OCI-LY3 (cell line): ENCODE measurements at regions not wholly inside any gene's neighbourhood (a gene's known extent, or its start where the extent isn't known, plus 50 kb on each side); places are given as distances from the start of the nearest gene placed in this dataset.
"Not testable (repeated sequence)": the region's sequence is repeated elsewhere in the genome, so short reads cannot be mapped to it uniquely, and the experiment has no call there.

Experiments
- H2AFZ ChIP-seq: fragments of 200-600, 300-600 bp; shearing (Covaris generic); 2 replicates; pipeline ENCODE4 v1.6.0; 2014; ENCODE audit warnings: antibody characterized with exemption, low read depth, low read length
- H3K27ac ChIP-seq: fragments of 200-600, 300-600 bp; sonication (generic); 2 replicates; pipeline ENCODE4 v1.5.1; 2014; ENCODE audit warnings: mild to moderate bottlenecking, low read length, moderate library complexity, mixed read lengths
- H3K27me3 ChIP-seq: fragments of 200-600, 300-600 bp; sonication (generic); 2 replicates; pipeline ENCODE4 v1.6.1; 2014; ENCODE audit warnings: low read depth, low read length, mixed read lengths
- H3K36me3 ChIP-seq: fragments of 200-600, 300-600 bp; sonication (generic); replicated peaks from 2 replicates; pipeline ENCODE3; 2014; ENCODE audit warnings: low read depth, low read length, mixed read lengths
- H3K4me1 ChIP-seq: fragments of 300-600, 200-600 bp; sonication (generic); 2 replicates; pipeline ENCODE4 v1.6.1; 2014; ENCODE audit warnings: low read length, mixed read lengths
- H3K4me2 ChIP-seq: fragments of 200-600, 300-600 bp; sonication (generic); 2 replicates; pipeline ENCODE4 v1.6.1; 2014; ENCODE audit warnings: low read length, mixed read lengths
- H3K4me3 ChIP-seq: fragments of 300-600, 200-600 bp; sonication (generic); 2 replicates; pipeline ENCODE4 v1.5.1; 2014; ENCODE audit warnings: antibody characterized with exemption, mild to moderate bottlenecking, low read length, moderate library complexity
- H3K79me2 ChIP-seq: fragments of 300-600, 200-600 bp; shearing (Covaris generic); 2 replicates; pipeline ENCODE4 v1.6.1; 2014; ENCODE audit warnings: mild to moderate bottlenecking, low read length, mixed read lengths
- H3K9ac ChIP-seq: fragments of 300-600, 200-600 bp; shearing (Covaris generic); 2 replicates; pipeline ENCODE4 v1.6.0; 2014; ENCODE audit warnings: mild to moderate bottlenecking, low read length, moderate library complexity
- H3K9me3 ChIP-seq: fragments of 200-600, 300-600 bp; shearing (Covaris generic); 2 replicates; pipeline ENCODE4 v1.6.1; 2014; ENCODE audit warnings: low read length, mixed read lengths; ENCODE audit not compliant: insufficient read depth
- H4K20me1 ChIP-seq: fragments of 200-600, 300-600 bp; sonication (generic); 2 replicates; pipeline ENCODE4 v1.6.1; 2016; ENCODE audit warnings: low read length, mixed read lengths; ENCODE audit not compliant: insufficient read depth
- EZH2phosphoT487 ChIP-seq: fragments of 200-600 bp; shearing (Covaris generic); IDR thresholded peaks from 2 replicates; pipeline ENCODE4 v1.6.1; 2018; ENCODE audit warnings: antibody characterized with exemption, mixed run types, low read depth
- TF ChIP-seq, protein P1 (sequence below): fragments of 200-600, 300-600 bp; sonication (generic); IDR thresholded peaks from 2 replicates; pipeline ENCODE4 v1.5.1; 2014; ENCODE audit warnings: antibody characterized with exemption, low read length, low read depth

DNA sequence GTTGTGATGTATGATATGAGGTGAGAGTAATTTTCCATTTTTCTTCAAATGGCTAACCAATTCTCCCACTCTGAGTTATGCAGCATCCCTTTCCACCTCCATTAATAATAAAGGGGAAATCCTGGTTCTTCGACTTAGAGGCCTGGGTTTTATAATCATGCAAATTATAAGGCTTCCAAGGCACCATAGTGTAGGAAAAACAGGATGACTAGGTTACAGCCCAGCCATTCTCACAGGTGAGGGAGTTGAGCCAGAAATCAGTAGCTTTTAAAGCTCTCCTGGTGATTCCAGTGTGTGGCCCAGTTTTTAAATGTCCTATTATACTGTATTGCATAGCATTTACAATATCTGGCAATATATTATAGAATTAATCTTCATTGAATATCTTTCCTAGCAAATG is 203.1 kb downstream of the ARHGEF9 start:
- Histone ChIP-seq H3K79me2 (no peaks in the 10 kb centered on the region), H3K9ac (no peak overlapping the region), H3K4me3 (no peak overlapping the region), H4K20me1 (no peaks in the 10 kb centered on the region), H3K27me3 (no peaks in the 10 kb centered on the region), H3K36me3 (no peaks in the 10 kb centered on the region), H3K4me2 (no peak overlapping the region), H3K27ac (no peak overlapping the region), H3K4me1 (no peaks in the 10 kb centered on the region), H2AFZ (no peak overlapping the region), H3K9me3 (no peaks in the 10 kb centered on the region)
- TF ChIP-seq EZH2phosphoT487: no peak
- TF ChIP-seq, protein P1, sequence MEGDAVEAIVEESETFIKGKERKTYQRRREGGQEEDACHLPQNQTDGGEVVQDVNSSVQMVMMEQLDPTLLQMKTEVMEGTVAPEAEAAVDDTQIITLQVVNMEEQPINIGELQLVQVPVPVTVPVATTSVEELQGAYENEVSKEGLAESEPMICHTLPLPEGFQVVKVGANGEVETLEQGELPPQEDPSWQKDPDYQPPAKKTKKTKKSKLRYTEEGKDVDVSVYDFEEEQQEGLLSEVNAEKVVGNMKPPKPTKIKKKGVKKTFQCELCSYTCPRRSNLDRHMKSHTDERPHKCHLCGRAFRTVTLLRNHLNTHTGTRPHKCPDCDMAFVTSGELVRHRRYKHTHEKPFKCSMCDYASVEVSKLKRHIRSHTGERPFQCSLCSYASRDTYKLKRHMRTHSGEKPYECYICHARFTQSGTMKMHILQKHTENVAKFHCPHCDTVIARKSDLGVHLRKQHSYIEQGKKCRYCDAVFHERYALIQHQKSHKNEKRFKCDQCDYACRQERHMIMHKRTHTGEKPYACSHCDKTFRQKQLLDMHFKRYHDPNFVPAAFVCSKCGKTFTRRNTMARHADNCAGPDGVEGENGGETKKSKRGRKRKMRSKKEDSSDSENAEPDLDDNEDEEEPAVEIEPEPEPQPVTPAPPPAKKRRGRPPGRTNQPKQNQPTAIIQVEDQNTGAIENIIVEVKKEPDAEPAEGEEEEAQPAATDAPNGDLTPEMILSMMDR: no peak

DNA sequence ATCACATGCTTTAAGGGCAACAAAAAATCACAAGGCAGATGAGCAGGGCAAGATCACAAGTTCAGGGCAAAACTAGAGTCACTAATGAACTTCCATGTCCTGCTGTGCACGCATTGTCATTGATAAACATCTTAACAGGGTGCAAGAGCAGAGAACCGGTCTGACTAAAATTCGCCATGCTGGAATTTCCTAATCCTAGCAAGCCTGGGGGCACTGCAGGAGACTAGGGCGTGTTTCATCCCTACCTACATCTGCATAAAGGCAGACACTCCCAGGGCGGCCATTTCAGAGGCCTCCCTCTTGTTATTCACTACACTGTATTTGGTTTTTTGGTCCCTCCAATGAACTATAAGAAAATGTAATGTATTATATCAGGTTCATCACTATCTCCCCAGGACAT is 203.6 kb downstream of the ARHGEF9 start:
- Histone ChIP-seq H2AFZ (no peak overlapping the region), H3K27ac (no peak overlapping the region), H3K36me3 (no peaks in the 10 kb centered on the region), H3K4me2 (no peak overlapping the region), H3K9me3 (no peaks in the 10 kb centered on the region), H3K4me3 (no peak overlapping the region), H3K79me2 (no peaks in the 10 kb centered on the region), H3K4me1 (no peaks in the 10 kb centered on the region), H3K9ac (no peak overlapping the region), H4K20me1 (no peaks in the 10 kb centered on the region), H3K27me3 (no peaks in the 10 kb centered on the region)
- TF ChIP-seq, protein P1: no peak
- TF ChIP-seq EZH2phosphoT487: no peak

DNA sequence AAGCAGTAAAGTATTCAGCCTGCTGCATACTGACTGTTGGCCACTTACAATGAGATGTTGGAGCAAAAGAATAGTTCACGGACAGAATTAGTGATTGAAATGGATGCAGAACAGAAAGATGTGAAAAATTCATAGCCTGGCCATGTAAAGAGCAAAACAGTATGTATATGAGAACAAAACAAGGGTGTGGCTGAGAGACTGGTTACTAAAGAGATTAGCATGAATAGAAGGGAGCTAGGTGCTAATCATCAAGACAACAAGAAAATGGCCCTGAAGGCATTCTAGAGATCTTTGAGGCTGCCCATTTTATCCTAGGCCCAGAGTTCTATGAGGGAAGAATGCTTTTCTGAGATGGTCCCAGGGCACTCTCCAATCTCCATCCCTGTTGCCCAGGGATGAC is 208.5 kb downstream of the ARHGEF9 start:
- no peak overlapping the region for H3K27ac ChIP-seq
- no peaks in the 10 kb centered on the region for H3K36me3 ChIP-seq
- H4K20me1 ChIP-seq: no peaks in the 10 kb centered on the region
- H3K9me3 ChIP-seq: no peaks in the 10 kb centered on the region
- H3K4me2 ChIP-seq: no peak overlapping the region
- no peak overlapping the region for H3K4me3 ChIP-seq
- TF ChIP-seq, protein P1: no peak
- no peak for TF ChIP-seq EZH2phosphoT487
- no peaks in the 10 kb centered on the region for H3K27me3 ChIP-seq
- H3K9ac ChIP-seq: no peak overlapping the region
- no peaks in the 10 kb centered on the region for H3K79me2 ChIP-seq
- H2AFZ ChIP-seq: no peak overlapping the region
- no peaks in the 10 kb centered on the region for H3K4me1 ChIP-seq

DNA sequence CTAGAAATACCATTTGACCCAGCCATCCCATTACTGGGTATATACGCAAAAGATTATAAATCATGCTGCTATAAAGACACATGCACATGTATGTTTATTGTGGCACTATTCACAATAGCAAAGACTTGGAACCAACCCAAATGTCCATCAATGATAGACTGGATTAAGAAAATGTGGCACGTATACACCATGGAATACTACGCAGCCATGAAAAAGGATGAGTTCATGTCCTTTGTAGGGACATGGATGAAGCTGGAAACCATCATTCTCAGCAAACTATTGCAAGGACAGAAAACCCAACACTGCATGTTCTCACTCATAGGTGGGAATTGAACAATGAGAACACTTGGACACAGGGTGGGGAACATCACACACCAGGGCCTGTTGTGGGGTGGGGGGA is 209.3 kb downstream of the ARHGEF9 start:
- H3K4me1 ChIP-seq, H3K9ac ChIP-seq, H2AFZ ChIP-seq, H4K20me1 ChIP-seq, H3K9me3 ChIP-seq, H3K27ac ChIP-seq, H3K4me3 ChIP-seq, H3K36me3 ChIP-seq, H3K79me2 ChIP-seq, H3K27me3 ChIP-seq, H3K4me2 ChIP-seq: not testable (repeated sequence)

DNA sequence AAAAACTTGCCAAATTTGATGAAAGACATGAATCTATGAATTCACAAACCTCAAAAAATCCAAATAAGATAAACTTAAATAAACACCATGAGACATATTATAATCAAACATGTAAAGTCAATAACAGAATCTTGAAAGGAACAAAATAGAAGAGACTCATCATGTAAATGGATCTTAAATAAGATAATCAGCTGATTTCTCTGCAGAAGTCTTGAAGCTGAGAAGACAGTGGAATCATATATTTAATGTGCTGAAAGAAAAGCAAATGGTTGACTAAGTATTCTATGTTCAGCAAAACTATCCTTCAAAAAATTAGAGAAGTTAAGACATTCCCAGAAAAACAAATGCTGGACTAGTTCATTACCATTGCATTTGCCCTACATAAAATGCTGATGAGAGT is 215.7 kb upstream of the SPIN4 start:
- H3K4me3 ChIP-seq: no peak overlapping the region
- TF ChIP-seq EZH2phosphoT487: no peak
- TF ChIP-seq, protein P1: no peak
- no peaks in the 10 kb centered on the region for H4K20me1 ChIP-seq
- no peaks in the 10 kb centered on the region for H3K79me2 ChIP-seq
- H3K27ac ChIP-seq: no peak overlapping the region
- no peak overlapping the region for H2AFZ ChIP-seq
- H3K9ac ChIP-seq: no peak overlapping the region
- no peak overlapping the region for H3K4me2 ChIP-seq
- no peaks in the 10 kb centered on the region for H3K4me1 ChIP-seq
- H3K36me3 ChIP-seq: no peaks in the 10 kb centered on the region
- H3K27me3 ChIP-seq: no peaks in the 10 kb centered on the region
- no peaks in the 10 kb centered on the region for H3K9me3 ChIP-seq
